ENCODE measurements at regions not wholly inside any gene's neighbourhood (a gene's known extent, or its start where the extent isn't known, plus 50 kb on each side); places are given as distances from the start of the nearest gene placed in this dataset.

GRCh38 chr11:50267851-50268250 lies 235.2 kb downstream of the OR4C45 start (continued):
- no peak for TF ChIP-seq ZBTB10 (tag by site-specific recombination; IDR thresholded peaks at IDR 0.05)
- TF ChIP-seq, protein P1, sequence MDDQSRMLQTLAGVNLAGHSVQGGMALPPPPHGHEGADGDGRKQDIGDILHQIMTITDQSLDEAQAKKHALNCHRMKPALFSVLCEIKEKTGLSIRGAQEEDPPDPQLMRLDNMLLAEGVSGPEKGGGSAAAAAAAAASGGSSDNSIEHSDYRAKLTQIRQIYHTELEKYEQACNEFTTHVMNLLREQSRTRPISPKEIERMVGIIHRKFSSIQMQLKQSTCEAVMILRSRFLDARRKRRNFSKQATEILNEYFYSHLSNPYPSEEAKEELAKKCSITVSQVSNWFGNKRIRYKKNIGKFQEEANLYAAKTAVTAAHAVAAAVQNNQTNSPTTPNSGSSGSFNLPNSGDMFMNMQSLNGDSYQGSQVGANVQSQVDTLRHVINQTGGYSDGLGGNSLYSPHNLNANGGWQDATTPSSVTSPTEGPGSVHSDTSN (CRISPR knock-in tag; IDR thresholded peaks at IDR 0.05), result no peak
- TF ChIP-seq ZNF791 (tag by site-specific recombination; IDR thresholded peaks at IDR 0.05), result no peak
- TF ChIP-seq ZNF707 (tag by site-specific recombination; IDR thresholded peaks at IDR 0.05), result no peak
- TF ChIP-seq ZNF561 (tag by site-specific recombination; IDR thresholded peaks at IDR 0.05; ENCODE audit: borderline replicate concordance), result no peak
- no peak for TF ChIP-seq ZNF48 (tag by site-specific recombination; IDR thresholded peaks at IDR 0.05)
- no peak for TF ChIP-seq ZNF529 (tag by site-specific recombination; IDR thresholded peaks at IDR 0.05; ENCODE audit: insufficient replicate concordance)
- TF ChIP-seq WT1 (tag by site-specific recombination; IDR thresholded peaks at IDR 0.05), result no peak
- no peak for TF ChIP-seq SP3 (tag by site-specific recombination; IDR thresholded peaks at IDR 0.05)
- no peak for TF ChIP-seq ZNF292 (tag by site-specific recombination; IDR thresholded peaks at IDR 0.05; ENCODE audit: borderline replicate concordance, low read depth)
- TF ChIP-seq REPIN1 (tag by site-specific recombination; IDR thresholded peaks at IDR 0.05; ENCODE audit: low read depth), result no peak
- TF ChIP-seq, protein P2, sequence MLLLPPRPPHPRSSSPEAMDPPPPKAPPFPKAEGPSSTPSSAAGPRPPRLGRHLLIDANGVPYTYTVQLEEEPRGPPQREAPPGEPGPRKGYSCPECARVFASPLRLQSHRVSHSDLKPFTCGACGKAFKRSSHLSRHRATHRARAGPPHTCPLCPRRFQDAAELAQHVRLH (tag by site-specific recombination; IDR thresholded peaks at IDR 0.05), result no peak
- no peak for TF ChIP-seq ZNF26 (tag by site-specific recombination; IDR thresholded peaks at IDR 0.05)

GRCh38 chr11:50275133-50275532 lies 242.5 kb downstream of the OR4C45 start:
- no peaks in the 10 kb centered on the region for H3K4me1 ChIP-seq (ENCODE audit: control insufficient read depth, insufficient read depth, low read length)
- no peaks in the 10 kb centered on the region for H3K36me3 ChIP-seq (ENCODE audit: control insufficient read depth in 2 of 2, insufficient read depth in 1 of 2, low read length in 2 of 2)
- H3K4me3 ChIP-seq (ENCODE audit: low read depth, low read length), result no peak overlapping the region
- ChIA-PET CTCF (no interaction called here), POLR2A (no interaction called here)
- H3K9me3 ChIP-seq (ENCODE audit: control insufficient read depth, insufficient read depth, low read depth, low read length), result no peaks in the 10 kb centered on the region
- H3K27ac ChIP-seq (ENCODE audit: extremely low read depth, low read depth, low read length), result no peak overlapping the region
- TF ChIP-seq ZBTB48 (tag by site-specific recombination; IDR thresholded peaks at IDR 0.05), result no peak
- TF ChIP-seq ZNF837 (tag by site-specific recombination; IDR thresholded peaks at IDR 0.05), result no peak
- TF ChIP-seq ZNF561 (tag by site-specific recombination; IDR thresholded peaks at IDR 0.05; ENCODE audit: borderline replicate concordance), result no peak

GRCh38 chr11:50278756-50279155 lies 246.1 kb downstream of the OR4C45 start:
- POLR2A ChIA-PET, result no interaction called here
- CTCF ChIA-PET, result no interaction called here
- H3K36me3 ChIP-seq (ENCODE audit: control insufficient read depth in 2 of 2, insufficient read depth in 1 of 2, low read length in 2 of 2), result no peaks in the 10 kb centered on the region
- TF ChIP-seq ZNF404 (tag by site-specific recombination; IDR thresholded peaks at IDR 0.05) (no peak), YY1 (tag by site-specific recombination; IDR thresholded peaks at IDR 0.05) (no peak), BCL11B (tag by site-specific recombination; IDR thresholded peaks at IDR 0.05; ENCODE audit: low read depth) (no peak), RBAK (tag by site-specific recombination; IDR thresholded peaks at IDR 0.05) (no peak), ELK4 (IDR thresholded peaks at IDR 0.05; ENCODE audit: borderline replicate concordance, low read depth, low read length) (no peak), ZBTB48 (tag by site-specific recombination; IDR thresholded peaks at IDR 0.05) (no peak), KLF8 (tag by site-specific recombination; IDR thresholded peaks at IDR 0.05) (no peak), ZBTB26 (tag by site-specific recombination; optimal IDR thresholded peaks at IDR 0.05) (no peak), ZNF660 (tag by site-specific recombination; IDR thresholded peaks at IDR 0.05) (no peak)

More at GRCh38 chr11:50278756-50279155, 246.1 kb downstream of the OR4C45 start:
- Histone ChIP-seq H3K4me1 (ENCODE audit: control insufficient read depth, insufficient read depth, low read length) (no peaks in the 10 kb centered on the region), H3K27ac (ENCODE audit: extremely low read depth, low read depth, low read length) (no peak overlapping the region), H3K9me3 (ENCODE audit: control insufficient read depth, insufficient read depth, low read depth, low read length) (no peaks in the 10 kb centered on the region), H3K4me3 (ENCODE audit: low read depth, low read length) (no peak overlapping the region)
